Sigmoid colon (tissue), 3 donors: ENCODE measurements at regions not wholly inside any gene's neighbourhood (a gene's known extent, or its start where the extent isn't known, plus 50 kb on each side); places are given as distances from the start of the nearest gene placed in this dataset.

ENCODE experiments used
- CTCF ChIP-seq, 4 experiments: fragments of 450-650 bp in 3 of 4; fragments of 200-600 bp in 1 of 4; IDR thresholded peaks; one replicate each; pipeline ENCODE4 v1.5.1; 2016 to 2019; ENCODE audit warnings: antibody characterized with exemption in 4 of 4, mild to moderate bottlenecking in 3 of 4, moderate library complexity in 2 of 4
- POLR2A ChIP-seq, 2 donors: fragments of 450-650 bp; IDR thresholded peaks; one replicate each; pipeline ENCODE4 v1.6.1; 2016; ENCODE audit warnings: antibody characterized with exemption in 2 of 2, mild to moderate bottlenecking in 2 of 2, moderate library complexity in 2 of 2

GRCh38 chr12:114895081-114895480, 211.1 kb upstream of the TBX3 start:
- TF ChIP-seq POLR2A (IDR thresholded peaks at IDR 0.05) (no peak), CTCF (IDR thresholded peaks at IDR 0.05) (no peak)
